NCI-H1417 (cell line): ENCODE measurements at regions not wholly inside any gene's neighbourhood (a gene's known extent, or its start where the extent isn't known, plus 50 kb on each side); places are given as distances from the start of the nearest gene placed in this dataset.

Source experiments
- DNase-seq, 3 experiments: peaks; one replicate each; lab custom pipeline; 2025; lab: John Stamatoyannopoulos, UW

DNA sequence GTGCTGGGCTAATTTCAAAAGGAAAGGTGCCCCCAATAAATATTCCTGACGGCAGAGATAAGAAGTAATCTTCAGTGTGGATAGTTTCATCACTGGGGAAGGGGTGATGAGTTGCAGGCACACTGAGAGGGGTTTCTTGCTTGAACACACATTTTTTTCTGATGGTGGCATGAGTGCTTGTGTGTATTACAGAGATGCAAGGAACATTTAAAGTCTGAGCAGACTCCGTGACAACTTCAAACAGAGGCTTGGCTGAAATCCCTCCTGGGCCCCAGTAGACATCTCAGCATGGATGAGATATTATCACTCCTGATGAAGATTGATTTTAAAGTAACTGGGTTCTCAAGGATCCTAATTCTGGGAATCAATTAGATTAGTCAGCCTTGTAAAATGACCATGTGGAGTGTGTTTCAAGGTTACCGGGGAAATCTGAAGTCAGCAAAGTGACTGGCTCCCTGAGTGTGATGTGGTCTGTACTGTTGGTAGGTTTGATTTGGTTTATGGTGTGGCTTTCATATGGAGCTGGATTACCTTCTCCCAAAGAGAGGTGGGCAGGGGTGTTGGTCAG is 435.8 kb upstream of the EEF2KMT start:
- DNase-seq = no peak

DNA sequence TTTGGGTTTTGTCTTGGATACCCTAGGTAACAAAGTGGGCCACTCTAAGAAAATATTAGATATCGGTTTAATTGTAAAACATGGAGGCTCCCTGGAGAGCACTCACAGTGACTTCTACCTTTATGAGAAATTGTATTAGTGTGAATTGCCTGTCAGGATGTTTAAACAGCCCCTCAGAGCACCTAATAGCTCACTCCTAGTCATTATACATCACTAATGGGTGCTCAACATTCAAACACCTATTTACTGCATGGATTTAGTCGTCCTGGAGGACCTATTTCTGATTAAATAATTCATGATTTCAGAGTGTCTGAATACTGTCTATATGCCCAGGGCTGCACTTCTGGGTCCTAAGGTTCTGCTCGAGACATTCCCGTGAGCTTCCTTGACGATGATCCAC is 430.2 kb upstream of the EEF2KMT start:
- peak in 1 of 3 experiments; percentile 13 for DNase-seq

DNA sequence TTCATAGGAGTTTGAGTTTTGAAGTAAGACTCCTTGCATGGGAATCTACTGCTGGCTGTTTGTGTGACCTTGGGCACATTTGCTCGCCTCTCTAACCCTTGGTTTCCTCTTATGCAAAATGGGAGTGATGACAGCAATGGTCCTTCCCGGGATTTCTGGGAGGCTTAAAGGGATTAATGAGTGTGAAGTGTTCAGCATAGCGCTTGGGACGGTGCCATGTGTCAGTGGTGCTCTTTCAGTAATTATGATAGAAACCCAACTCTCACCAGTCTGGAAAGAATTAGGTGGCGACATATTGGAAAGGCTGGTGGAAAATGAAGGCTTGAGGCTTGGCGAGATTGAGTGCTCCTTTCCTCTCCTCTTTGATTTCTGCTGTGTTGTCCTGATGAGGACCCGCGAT is 429.2 kb upstream of the EEF2KMT start:
- DNase-seq = no peak

DNA sequence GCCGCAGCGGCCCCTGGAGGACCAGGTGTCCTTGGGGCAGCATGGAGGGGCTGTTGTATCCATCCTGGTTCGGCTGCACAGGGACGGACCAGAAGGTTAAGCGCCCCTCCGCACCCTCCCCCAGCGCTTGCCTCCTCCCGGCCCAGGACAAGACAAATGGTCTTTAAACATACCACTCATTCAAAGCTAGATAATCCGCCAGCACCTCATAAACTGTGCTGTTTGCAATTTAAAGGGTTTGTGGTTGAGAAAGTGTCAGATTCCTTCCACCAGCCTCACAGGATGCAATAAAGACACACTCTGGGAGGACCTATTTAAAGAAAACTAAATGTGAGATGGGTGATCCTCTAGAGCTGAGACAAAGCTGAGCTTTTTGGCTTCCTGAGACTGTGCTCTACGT is 426.2 kb upstream of the EEF2KMT start:
- no peak for DNase-seq

DNA sequence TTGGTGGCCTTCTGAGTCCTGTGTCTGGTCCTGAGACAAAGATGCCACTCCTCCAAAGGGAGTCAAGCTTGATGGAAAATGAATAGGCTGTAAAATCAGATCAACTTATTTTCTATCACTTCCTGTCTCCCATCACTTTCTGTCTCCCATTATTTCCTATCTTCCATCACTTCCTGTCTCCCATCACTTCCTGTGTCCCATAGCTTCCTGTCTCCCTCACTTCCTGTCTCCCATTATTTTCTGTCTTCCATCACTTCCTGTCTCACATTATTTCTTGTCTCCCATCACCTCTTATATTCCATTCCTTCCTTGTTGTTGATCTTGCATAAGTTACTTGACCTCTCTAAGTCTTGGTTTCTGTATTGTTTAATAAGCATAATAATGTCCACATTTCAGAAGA is 418.5 kb upstream of the EEF2KMT start:
- DNase-seq = no peak

DNA sequence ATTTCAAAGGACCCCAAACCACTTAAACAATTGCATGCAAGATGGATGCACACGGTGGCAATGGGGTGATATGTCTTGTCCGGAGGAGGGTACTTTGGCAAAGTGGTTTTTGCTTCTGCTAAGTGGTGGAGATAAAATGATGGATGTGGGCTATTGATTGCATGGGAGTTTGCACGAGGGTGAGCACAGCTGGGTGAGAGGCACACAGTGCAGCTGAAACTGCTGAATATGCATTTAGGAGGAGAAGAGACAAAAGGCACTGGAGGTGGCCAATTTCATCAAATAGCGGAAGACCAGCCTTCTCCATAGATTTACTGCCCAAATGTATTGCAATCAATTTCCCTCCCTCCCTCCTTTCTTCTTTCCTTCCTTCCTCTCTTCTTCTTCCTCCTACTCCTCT is 414.4 kb upstream of the EEF2KMT start:
- peak in 1 of 3 experiments; percentile 43 for DNase-seq

DNA sequence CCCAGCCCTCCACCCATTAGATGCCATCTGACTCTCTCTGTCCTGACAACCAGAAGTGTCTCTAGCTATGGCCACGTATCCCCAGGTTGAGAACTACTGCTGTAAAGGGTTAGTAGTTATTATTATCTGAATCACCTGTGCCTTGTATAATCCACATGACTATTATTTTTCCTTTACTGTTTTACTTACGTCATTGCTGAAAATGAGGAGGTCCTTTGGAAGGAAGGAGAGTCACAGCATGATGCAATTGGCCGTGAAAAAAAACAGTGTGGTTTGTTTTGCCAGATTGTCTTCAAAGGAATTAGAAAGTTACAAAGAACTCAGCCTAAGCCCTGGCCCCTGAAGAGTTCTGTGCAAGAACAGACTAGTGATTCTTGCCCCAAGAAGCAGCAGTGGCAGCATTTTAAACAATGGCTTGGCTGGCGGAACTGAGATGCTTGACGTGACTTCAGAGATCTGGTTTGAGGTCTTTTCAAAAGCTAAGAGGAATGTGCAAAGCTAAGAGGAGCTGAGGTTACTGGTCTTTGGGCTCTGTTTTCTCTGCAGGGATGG is 413.3 kb upstream of the EEF2KMT start:
- DNase-seq = no peak

DNA sequence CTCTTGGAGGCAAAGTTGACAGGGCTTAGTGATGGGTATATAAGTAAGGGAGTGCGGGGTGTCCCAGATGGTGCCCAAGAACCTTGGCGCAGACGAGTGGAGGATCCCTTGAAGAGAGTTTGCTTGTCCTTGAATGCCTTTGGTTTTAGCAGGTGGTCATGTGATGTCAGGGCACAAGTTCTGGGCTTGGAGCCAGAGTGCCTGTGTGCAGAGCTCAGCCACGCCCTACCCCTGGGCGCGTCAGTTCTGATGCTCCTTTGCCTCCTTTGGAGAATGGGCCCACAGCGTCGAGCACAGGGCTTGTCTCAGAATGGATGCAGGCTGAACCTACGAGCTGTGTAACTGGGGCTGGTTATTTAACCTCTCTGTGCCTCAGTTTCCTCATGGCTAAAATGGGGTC is 412.2 kb upstream of the EEF2KMT start:
- peak in 1 of 3 experiments; percentile 37 for DNase-seq

DNA sequence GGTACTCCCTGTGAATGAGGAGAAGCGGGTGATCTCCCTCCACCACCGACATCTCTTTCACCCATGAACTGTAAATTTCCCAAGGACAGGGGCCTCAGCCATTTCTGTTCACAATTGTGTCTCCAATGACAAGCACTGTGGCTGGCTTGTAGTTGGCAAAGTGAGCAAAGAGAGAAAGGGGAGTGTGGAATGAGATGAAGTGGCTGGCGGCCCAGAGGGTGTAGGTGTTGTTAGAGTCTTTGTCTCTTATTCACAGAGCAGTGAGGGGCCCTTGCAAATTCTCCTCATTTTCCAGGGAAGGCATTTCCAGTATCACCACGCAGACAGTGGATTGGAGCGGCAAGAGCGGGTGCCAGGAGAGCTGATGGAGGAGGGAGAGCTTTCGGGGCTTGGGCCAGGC is 411.7 kb upstream of the EEF2KMT start:
- DNase-seq = no peak

DNA sequence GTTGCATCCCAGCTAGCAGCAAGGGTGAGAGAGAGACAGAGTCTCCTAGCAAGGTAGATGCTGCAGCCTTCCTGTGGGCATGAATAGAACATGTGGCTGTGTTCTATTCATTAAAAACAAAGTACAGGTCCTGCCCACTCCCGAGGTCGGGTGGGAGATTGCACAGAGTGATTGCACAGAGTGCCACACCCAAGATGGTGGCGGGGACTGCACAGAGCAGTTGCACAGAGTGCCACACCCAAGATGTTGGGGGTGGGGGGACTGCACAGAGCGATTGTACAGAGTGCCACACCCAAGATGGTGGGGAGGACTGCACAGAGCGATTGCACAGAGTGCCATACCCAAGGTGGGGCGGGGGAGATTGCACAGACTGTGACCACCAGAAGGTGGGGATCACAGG is 410.8 kb upstream of the EEF2KMT start:
- no peak for DNase-seq

DNA sequence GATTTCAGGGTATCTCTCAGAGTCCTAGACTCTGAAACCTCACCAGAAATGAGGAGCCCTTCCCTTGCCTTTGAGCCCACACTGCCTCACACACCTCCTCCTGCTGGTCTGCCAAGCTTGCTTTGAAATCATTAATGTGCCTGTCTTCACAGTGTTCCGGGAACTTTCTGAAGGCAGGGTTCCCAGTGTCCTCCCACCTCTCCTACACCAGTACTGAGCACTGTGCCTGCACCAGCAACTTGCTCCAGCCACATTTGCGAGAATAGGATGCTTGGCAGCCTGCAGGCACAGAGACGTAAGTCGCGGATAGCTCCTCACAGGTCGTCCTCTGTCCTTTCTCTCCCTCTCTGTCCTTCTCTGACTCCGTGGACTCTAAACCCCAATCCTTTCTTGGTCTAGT is 408.4 kb upstream of the EEF2KMT start:
- DNase-seq = no peak

DNA sequence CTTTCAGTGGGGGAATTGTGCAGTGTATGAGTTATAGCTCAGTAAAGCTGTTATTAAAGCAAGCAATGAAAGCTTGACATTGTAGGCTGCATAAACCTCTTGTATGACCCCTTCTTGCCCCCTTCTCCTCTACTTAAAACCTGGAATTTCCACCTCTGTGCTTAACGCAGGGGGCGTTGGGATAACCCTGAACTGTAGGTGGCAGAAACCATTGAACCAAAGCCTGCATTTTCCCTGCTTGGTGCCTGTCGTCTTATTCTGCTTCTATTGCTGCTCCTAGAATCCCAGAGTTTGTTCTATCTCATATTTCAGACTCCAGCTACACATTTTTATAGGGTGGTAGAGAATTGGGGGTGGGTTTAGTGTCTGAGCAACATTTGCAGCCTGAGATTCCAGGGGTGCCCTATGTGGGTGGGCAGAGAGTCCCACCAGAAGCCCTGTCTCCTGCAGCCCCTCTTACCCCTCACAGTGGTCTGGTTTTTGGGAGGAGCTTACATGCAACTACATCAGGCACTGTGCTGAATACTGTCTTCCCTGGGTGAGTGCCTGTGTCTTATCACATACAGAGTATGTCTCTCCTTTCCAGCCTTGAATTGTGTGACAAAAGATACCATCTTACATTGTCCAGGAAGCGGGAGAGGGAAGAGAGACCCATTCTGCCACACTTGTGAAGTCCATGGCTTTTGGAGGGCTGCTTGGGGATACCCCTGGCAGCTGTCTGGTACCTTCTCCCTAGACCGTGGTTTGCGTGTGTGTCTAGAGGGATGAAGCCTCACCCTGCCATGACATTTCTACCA is 407.7 kb upstream of the EEF2KMT start:
- no peak for DNase-seq

DNA sequence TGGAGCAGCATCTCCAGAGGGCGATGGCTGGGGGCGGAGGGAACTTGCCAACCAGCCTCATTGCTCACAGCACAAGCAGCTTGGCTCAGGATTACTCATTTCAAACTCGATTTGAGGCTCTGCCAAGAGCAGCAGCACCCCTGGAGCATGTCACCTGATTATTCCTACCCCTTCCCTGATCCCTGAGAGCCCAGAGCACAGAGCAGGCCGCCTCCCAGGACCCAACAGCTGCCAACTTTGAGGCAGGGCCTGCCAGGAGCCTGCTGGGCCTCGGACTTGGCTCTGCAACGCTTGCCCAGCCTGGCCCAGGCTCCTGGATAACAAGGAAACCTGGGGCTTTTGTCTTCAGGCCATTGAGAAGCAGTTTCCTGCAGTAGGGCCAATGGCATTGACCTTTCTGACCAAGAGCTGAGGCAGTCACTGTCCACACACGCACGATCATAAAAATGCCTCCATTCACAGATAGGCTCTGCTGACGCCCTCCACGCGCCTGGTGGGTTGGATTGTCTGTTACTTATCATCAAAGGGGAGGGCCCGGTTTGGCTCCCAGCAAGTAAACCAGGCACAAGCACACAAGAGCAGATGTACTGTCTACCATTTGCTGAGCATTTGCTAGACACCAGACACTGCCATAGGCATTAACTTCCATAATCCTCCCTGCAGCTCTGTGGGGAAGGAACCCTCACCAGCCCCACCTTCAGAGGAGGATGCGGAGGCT is 406.6 kb upstream of the EEF2KMT start:
- DNase-seq = no peak

DNA sequence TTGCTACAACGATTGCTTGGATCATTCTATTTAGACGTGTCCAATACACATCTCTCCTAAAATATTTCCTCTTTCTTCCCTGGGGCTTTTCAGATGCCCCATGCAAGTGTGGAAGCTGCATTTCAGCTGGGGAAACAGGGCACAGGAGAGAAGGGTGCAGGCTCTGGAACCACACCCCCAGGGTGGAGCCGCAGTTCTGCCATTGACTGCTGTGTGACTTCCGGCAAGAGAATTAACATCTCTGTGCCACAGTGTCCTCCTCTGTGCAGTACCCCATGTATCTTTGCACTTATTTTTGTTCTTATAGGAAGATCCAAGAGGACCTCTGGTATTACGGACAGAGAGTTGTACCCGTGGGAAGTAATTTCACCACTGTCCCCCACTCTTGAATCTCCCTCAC is 405.3 kb upstream of the EEF2KMT start:
- no peak for DNase-seq

DNA sequence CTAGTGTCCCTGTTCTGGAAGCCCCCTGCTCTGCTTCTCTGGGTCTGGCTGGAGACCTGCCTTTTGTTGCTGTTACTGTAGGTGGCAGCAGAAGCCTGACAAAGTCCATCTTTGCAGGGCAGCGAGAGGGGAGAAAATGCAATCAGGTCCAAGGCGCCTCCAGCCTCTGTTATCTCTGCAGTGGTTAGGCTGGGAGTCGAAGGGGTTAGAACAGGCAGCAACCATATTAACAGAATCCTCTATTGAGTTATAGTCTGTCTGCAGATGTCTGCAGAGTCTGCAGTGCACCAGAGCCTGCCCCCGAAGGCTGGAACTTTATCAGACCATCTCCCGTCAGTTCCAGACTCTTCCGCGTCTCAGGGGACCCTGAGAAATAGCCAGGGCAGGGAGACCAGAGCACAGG is 404.9 kb upstream of the EEF2KMT start:
- peak in 2 of 3 experiments; percentile 3 to 25 for DNase-seq

DNA sequence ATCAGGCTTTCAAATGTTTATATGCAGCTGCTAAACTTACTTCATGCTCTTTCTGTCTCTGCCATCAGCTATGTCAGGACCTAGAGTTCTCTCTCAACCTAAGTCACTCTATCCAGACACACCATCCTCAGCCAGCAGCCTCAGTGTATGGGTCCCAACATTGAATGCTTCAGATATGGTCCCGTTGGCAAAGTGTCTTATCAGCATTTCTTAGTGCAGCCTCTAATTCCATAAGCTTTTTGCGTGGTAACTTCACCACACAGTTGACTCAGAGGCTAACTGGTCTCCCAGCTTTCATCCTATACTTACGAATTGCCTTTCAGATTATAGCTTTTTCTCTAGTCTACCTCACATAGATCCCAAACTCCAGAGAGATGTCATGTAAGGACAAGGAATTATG is 402.9 kb upstream of the EEF2KMT start:
- no peak for DNase-seq

DNA sequence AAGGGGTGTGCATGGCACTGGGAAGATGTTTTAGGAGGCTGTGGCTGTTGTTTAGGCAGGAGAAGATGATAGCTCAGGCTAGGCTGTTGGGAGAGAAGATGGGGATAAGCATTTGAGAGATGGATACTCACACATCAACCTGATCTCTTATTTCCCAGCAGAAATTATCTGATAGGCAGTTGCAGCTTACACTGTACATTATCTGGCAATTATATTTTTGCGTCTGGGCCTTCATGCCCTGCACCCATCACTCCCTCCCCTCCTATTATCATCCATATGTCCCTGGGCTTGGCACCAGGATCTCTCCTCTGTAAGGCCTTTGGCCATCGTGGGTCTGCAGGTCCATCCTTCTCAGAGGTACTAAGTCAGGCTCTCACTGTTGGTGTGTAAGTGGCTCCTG is 401.0 kb upstream of the EEF2KMT start:
- no peak for DNase-seq

DNA sequence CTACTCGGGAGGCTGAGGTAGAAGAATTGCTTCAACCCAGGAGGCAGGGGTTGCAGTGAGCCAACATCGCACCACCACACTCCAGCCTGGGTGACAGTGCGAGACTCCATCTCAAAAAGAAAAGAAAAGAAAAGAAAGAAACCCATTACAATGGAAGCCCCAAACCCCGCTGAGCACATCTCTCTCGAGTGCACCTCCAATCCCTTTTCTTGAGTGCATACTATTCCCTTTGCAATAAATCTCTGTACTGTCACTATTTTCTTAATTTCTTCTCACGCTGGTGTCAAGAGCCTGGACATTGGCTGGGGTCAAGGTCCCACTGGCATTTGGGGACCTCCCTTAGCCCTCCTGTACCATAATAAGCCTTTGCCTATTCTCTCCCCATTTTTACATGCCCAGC is 398.4 kb upstream of the EEF2KMT start:
- DNase-seq = no peak

DNA sequence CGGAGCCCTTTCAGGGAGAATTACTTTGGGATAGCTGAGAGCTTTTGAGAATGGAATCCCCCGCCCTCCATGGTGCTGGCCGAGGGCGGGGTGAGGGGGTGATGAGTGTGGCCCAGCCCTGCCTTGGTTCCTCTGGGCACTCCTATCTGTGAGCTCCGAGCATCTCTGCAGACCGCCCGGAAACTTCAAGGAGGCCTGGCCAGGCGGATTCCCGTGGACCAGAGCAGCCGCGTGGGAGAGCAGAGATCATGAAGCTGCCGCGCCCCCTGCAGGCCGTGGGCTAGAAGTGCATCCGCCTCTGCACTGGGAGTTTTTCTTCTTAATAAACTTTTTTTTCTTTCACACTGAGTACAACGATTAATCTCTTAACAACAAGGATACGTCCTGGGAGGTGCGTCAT is 392.9 kb upstream of the EEF2KMT start:
- peak in 2 of 3 experiments; percentile 8 to 33 for DNase-seq

DNA sequence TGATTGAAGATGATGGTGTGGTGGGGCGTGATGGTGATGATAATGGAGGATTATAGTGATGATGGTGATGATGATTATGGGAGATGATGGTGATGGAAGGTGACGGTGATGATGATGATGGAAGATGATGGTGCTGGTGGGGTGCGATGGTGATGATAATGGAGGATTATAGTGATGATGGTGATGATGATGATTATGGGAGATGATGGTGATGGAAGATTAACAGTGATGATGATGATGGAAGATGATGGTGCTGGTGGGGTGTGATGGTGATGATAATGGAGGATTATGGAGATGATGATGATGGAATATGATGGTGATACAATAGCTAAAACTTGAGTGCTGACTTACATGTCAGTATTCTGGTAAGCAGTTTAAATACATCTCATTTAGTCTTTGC is 391.0 kb upstream of the EEF2KMT start:
- no peak for DNase-seq

DNA sequence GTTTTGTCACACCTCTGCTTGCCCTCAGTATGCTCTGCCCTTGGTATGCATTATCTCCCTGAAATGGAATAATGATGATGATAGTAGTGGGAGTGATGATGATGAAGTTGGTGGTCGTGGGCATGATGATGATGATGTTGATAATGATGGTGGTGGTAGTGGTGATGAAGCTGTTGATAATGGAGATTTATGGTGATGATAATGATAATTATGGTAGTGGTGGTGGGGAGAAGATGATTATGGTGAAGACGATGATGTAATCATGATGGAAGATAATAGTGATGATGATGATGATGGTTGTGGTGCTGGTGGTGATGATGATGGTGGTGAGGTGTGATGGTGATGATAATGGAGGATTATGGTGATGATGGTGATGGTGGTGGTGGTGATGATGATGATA is 390.1 kb upstream of the EEF2KMT start:
- no peak for DNase-seq

DNA sequence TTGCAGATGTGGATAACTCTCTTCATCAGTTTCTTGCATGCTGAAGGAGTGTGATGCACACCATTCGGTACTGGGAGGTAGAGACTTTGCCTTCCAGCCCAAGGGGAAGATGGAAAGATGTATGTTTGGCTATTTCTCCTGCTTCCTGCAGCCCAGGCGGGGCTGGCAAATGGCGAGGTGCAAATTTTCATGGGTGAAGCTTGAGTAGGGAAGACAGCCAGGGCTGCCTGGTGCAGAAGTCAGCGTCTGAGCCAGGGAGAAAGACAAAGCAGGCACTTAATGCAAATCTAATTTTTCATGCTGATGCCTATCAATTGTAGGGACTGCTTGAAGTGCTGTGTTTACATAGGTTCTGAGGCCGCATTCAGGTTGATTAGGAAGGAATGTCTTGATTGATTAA is 384.7 kb upstream of the EEF2KMT start:
- DNase-seq = no peak
